GM12892 (cell line): ENCODE measurements at regions not wholly inside any gene's neighbourhood (a gene's known extent, or its start where the extent isn't known, plus 50 kb on each side); places are given as distances from the start of the nearest gene placed in this dataset.

Experiments
- POLR2A ChIP-seq: IDR thresholded peaks from 2 replicates; pipeline ENCODE4 v1.6.1; 2011; ENCODE audit warnings: low read depth, low read length, control low read depth
- POLR2AphosphoS5 ChIP-seq: IDR thresholded peaks from 2 replicates; pipeline ENCODE4 v1.6.1; 2011; ENCODE audit warnings: low read depth, low read length, control low read depth
- TAF1 ChIP-seq: IDR thresholded peaks from 2 replicates; pipeline ENCODE4 v1.6.1; 2011; ENCODE audit warnings: low read depth, mild to moderate bottlenecking, control low read depth, low read length, borderline replicate concordance

GRCh38 chr9:30524311-30524710 lies 1860.1 kb upstream of the ACO1 start:
- TF ChIP-seq POLR2A: no peak
- no peak for TF ChIP-seq TAF1
- TF ChIP-seq POLR2AphosphoS5: no peak
